BJ (cell line): ENCODE measurements at regions not wholly inside any gene's neighbourhood (a gene's known extent, or its start where the extent isn't known, plus 50 kb on each side); places are given as distances from the start of the nearest gene placed in this dataset.

Experiments used
- CTCF ChIA-PET: fragments of 350-600 bp; formaldehyde crosslinking; extraction: SDS; loops from one replicate; lab custom pipeline; 2021; ENCODE audit warnings: antibody characterized with exemption, inconsistent platforms; lab: Yijun Ruan, JAX
- POLR2A ChIA-PET: fragments of 300-600 bp; sonication (Branson Sonifier 250); formaldehyde crosslinking; extraction: SDS; loops from one replicate; lab custom pipeline; 2021; ENCODE audit warnings: antibody characterized with exemption; lab: Charles Lee
- DNase-seq: peaks from one replicate; pipeline ENCODE4 v3.0.0-alpha.2; 2011; ENCODE audit warnings: low read depth
- H3K27me3 ChIP-seq: 2 replicates; pipeline ENCODE4 v1.6.0; 2011; ENCODE audit warnings: low read length; ENCODE audit not compliant: control insufficient read depth, insufficient read depth
- H3K36me3 ChIP-seq: 2 replicates; pipeline ENCODE4 v1.5.1; 2011; ENCODE audit warnings: low read length; ENCODE audit not compliant: control insufficient read depth, insufficient read depth
- H3K4me3 ChIP-seq: 2 replicates; pipeline ENCODE4 v1.5.1; 2011; ENCODE audit warnings: low read depth, mild to moderate bottlenecking, control low read depth, low read length
- CTCF ChIP-seq: IDR thresholded peaks from 2 replicates; pipeline ENCODE4 v1.5.1; 2011; ENCODE audit warnings: low read depth, mild to moderate bottlenecking, control low read depth, inconsistent platforms, low read length, moderate library complexity; ENCODE audit not compliant: insufficient read depth

GRCh38 chr14:83988275-83988674 is 1541.7 kb upstream of the FLRT2 start:
- no peak for DNase-seq
- H3K36me3 ChIP-seq, result no peaks in the 10 kb centered on the region
- no peak overlapping the region for H3K4me3 ChIP-seq
- ChIA-PET CTCF (no interaction called here), POLR2A (no interaction called here)
- no peak for TF ChIP-seq CTCF
- H3K27me3 ChIP-seq, result no peaks in the 10 kb centered on the region

GRCh38 chr14:83991666-83992065 is 1538.3 kb upstream of the FLRT2 start:
- ChIA-PET POLR2A (no interaction called here), CTCF (no interaction called here)
- TF ChIP-seq CTCF, result no peak
- Histone ChIP-seq H3K36me3 (no peaks in the 10 kb centered on the region), H3K4me3 (no peak overlapping the region), H3K27me3 (no peaks in the 10 kb centered on the region)
- DNase-seq, result no peak

GRCh38 chr14:83992857-83993256 is 1537.1 kb upstream of the FLRT2 start:
- CTCF ChIA-PET, result no interaction called here

GRCh38 chr14:83993545-83993944 is 1536.4 kb upstream of the FLRT2 start:
- no peak for DNase-seq
- CTCF ChIA-PET, result no interaction called here
- POLR2A ChIA-PET, result no interaction called here
- TF ChIP-seq CTCF, result no peak
- Histone ChIP-seq H3K36me3 (no peaks in the 10 kb centered on the region), H3K4me3 (no peak overlapping the region), H3K27me3 (no peaks in the 10 kb centered on the region)

More at GRCh38 chr14:83992857-83993256, 1537.1 kb upstream of the FLRT2 start:
- no peaks in the 10 kb centered on the region for H3K27me3 ChIP-seq
- POLR2A ChIA-PET, result no interaction called here
- DNase-seq, result no peak
- no peaks in the 10 kb centered on the region for H3K36me3 ChIP-seq
- TF ChIP-seq CTCF, result no peak
- H3K4me3 ChIP-seq, result no peak overlapping the region

GRCh38 chr14:83994020-83994419 is 1535.9 kb upstream of the FLRT2 start:
- no peak for TF ChIP-seq CTCF
- H3K4me3 ChIP-seq, result no peak overlapping the region
- ChIA-PET CTCF (no interaction called here), POLR2A (no interaction called here)
- no peak for DNase-seq
- no peaks in the 10 kb centered on the region for H3K36me3 ChIP-seq
- H3K27me3 ChIP-seq, result no peaks in the 10 kb centered on the region
